ENCODE measurements at regions not wholly inside any gene's neighbourhood (a gene's known extent, or its start where the extent isn't known, plus 50 kb on each side); places are given as distances from the start of the nearest gene placed in this dataset.
"Not testable (repeated sequence)": the region's sequence is repeated elsewhere in the genome, so short reads cannot be mapped to it uniquely, and the experiment has no call there.

DNA sequence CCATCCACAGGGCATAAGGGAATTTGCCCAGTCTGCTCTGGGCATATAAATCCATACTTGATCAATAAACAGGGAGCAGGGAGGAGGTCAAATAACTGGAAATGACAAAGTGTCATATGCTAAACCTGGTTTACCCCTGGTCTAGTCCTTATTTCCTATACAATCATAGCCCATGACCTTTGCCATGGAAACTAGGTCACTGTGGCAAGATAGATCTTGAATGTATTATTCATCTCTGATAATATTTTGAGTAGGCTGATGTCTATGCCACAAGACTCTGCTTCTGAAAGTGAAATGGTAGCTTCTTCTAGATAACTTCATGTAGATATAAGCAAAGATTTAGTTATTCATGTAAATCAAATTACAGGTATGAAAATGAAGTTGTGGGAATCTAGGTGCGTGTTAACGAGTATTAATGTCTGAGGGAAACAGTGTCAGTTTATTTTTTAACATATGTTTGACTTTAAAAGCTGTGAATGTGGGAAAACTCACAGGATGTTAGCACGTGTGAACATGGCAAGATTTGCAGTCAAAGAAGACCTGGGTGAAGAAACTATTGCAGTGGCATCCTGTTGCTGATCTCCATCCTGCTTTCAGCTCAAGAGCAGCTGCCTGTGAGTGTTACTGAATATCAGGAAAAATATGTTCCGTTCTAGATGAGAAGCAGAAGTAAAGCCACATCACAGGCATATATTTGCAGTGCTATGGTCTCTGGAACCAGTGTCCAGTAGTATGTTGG is 81.8 kb upstream of the NDP start:
- H3K4me3 ChIP-seq (ENCODE audit: low read depth, low read length), result no peak overlapping the region
- TF ChIP-seq CTCF (IDR thresholded peaks at IDR 0.05; ENCODE audit: low read depth, low read length), result no peak
- in situ Hi-C loops (cut with HindIII; ENCODE audit: low sequenced_read_pairs), result no loop called here
- DNase-seq (ENCODE audit: low read depth, low spot score), result no peak

GRCh38 chrX:44045106-44045505 is 71.9 kb upstream of the NDP start:
- DNase-seq (ENCODE audit: low read depth, low spot score); in situ Hi-C loops (cut with HindIII; ENCODE audit: low sequenced_read_pairs); H3K4me3 ChIP-seq (ENCODE audit: low read depth, low read length): not testable (repeated sequence)

- no peak for DNase-seq (ENCODE audit: low read depth, low spot score)
- TF ChIP-seq CTCF (IDR thresholded peaks at IDR 0.05; ENCODE audit: low read depth, low read length), result no peak
- H3K4me3 ChIP-seq (ENCODE audit: low read depth, low read length), result no peak overlapping the region
- in situ Hi-C loops (cut with HindIII; ENCODE audit: low sequenced_read_pairs), result no loop called here
Measured at GRCh38 chrX:44043496-44043895, 70.3 kb upstream of the NDP start.

GRCh38 chrX:44042751-44043150 is 69.6 kb upstream of the NDP start:
- H3K4me3 ChIP-seq (ENCODE audit: low read depth, low read length), result no peak overlapping the region
- in situ Hi-C loops (cut with HindIII; ENCODE audit: low sequenced_read_pairs), result no loop called here
- no peak for DNase-seq (ENCODE audit: low read depth, low spot score)
- no peak for TF ChIP-seq CTCF (IDR thresholded peaks at IDR 0.05; ENCODE audit: low read depth, low read length)

DNA sequence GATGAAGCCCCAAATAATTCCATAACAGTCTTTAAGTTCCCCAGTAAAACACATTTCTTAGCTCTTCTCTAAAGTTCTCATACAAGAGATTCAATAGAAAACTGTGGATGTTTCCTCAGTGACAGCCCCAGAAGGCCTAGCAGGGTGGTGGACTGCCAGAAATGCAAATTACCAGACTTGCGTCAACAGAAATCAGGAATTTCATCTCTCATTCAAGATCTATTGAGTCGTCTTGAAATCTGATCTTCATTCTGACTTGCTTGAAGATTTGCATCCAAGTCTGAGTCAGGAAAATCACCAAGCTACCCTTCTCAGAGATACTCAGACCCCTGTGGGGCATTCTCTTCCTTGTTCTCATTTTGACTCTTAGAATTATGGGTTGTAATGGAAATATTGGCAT is 68.9 kb upstream of the NDP start:
- no peak overlapping the region for H3K4me3 ChIP-seq (ENCODE audit: low read depth, low read length)
- in situ Hi-C loops (cut with HindIII; ENCODE audit: low sequenced_read_pairs), result no loop called here
- no peak for TF ChIP-seq CTCF (IDR thresholded peaks at IDR 0.05; ENCODE audit: low read depth, low read length)
- peak; percentile 48 for DNase-seq (ENCODE audit: low read depth, low spot score)

- H3K4me3 ChIP-seq (ENCODE audit: low read depth, low read length), result no peak overlapping the region
- no peak for DNase-seq (ENCODE audit: low read depth, low spot score)
- in situ Hi-C loops (cut with HindIII; ENCODE audit: low sequenced_read_pairs), result no loop called here
- no peak for TF ChIP-seq CTCF (IDR thresholded peaks at IDR 0.05; ENCODE audit: low read depth, low read length)
Measured at GRCh38 chrX:44040406-44040805, 67.2 kb upstream of the NDP start.

GRCh38 chrX:44039556-44039955 is 66.4 kb upstream of the NDP start:
- in situ Hi-C loops (cut with HindIII; ENCODE audit: low sequenced_read_pairs), result no loop called here

More at GRCh38 chrX:44039556-44039955, 66.4 kb upstream of the NDP start:
- H3K4me3 ChIP-seq (ENCODE audit: low read depth, low read length), result no peak overlapping the region
- TF ChIP-seq CTCF (IDR thresholded peaks at IDR 0.05; ENCODE audit: low read depth, low read length), result no peak
- DNase-seq (ENCODE audit: low read depth, low spot score), result no peak

All from astrocyte of the spinal cord (primary cell).